Stimulated activated CD8-positive, alpha-beta memory T cell treated with anti-CD3 and anti-CD28 coated beads, Interleukin-12 subunit alpha, Interleukin-12 subunit beta, amount 100 ng/mL, for 24 hours (primary cell): ENCODE measurements at regions not wholly inside any gene's neighbourhood (a gene's known extent, or its start where the extent isn't known, plus 50 kb on each side); places are given as distances from the start of the nearest gene placed in this dataset.

Source experiments
- DNase-seq: peaks from one replicate; pipeline ENCODE4 v3.0.0-alpha.2; 2020; ENCODE audit errors: extremely low read depth

DNA sequence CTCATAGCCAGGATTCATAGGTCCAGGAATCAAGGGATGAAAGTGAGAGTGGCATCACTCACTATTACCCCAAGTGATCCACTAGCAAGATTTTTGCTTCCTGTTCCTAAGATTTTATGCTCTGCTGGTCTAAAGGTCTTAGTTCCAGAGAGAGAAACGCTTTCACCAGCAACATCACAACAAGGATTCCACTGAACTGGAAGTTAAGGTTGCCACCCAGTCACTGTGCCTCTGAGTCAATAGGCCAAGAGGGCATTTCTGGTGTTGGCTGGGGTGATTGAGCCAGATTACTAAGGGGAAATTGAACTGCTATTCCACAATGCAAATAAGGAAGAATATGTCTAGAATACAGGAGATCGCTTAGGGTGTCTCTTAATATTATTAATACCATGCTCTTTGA, 142.5 kb upstream of the ARID2 start:
- DNase-seq: no peak

DNA sequence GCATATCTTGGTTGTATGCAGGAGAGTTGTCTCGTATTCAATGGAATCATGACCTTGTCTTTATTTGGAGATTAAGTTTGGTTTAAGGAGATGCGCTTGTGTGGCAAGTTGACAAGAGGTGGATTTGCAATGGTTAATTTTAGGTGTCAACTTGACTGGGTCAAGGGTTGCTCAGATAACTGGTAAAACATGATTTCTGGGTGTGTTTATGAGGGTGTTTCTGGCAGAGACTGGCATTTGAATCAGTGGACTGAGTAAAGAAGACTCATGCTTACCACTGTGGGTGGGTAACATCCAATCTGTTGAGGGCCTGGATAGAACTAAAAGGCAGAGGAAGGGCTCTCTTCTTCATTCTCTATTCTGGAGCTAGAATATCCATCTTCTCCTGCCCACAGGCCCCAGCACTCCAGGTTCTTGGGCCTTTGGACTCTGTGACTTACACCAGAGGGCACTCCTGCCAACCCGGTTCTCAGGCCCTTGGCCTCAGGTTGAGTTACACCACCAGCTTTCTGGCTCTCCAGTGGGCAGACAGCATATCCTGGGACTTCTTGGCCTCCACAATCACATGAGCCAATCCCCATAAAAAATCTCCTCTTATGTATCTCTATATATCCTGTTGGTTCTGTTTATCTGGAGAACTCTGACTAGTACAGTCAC, 141.5 kb upstream of the ARID2 start:
- no peak for DNase-seq

DNA sequence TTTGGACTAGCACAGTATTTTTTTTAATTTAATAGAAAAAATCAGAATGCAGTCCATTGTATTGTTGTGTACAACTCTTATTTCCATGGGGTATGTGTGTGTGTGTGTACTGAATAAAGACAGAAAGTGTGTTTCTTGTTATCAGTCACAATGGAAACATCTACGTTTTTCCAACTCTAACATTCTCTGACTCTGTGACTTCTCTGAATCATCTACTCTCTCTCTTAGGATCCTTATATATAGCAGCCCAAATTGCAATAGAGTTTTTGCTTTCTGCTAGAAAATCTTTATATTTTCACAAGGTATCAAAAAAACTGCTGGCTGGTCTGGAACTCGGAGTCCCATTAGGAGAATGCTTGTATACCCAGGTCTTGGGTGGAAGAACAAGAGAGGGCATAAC, 138.9 kb upstream of the ARID2 start:
- no peak for DNase-seq

DNA sequence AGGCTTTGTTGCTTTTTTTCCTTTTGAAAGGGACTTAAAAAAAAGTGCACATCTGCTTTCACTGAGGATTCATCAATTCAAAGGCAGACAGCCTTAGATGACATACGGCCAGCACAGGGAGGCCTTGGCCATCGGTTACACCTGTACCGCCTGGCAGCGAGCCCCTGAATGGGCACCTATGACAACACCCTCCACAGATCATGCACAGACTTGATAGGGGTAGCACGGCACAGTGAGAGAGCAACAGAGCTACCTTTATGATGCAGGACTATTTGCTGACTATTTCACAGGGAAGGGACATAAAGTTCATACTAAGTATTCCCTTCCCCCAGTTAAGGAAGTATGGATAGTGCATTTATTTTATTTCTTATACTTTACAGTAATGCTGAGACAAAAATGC, 137.9 kb upstream of the ARID2 start:
- DNase-seq: no peak

DNA sequence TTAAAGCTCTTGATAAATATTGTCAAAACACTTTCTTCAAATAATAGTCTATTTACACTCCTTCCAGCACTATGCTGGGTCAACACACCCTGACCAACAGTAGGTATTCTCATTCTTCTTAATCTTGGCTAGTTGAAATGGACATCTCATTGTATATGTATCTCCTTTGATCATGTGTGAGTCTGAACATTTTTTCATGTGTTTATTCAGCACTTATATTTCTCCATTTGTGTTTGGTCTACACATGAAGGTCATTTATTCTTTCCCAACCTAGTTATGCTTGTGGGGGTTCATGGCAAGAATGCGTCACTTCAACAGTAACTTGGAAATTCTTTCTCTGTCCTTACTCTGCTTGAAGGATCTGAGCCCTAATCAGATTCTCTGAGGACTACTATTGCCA, 133.1 kb upstream of the ARID2 start:
- DNase-seq: no peak

DNA sequence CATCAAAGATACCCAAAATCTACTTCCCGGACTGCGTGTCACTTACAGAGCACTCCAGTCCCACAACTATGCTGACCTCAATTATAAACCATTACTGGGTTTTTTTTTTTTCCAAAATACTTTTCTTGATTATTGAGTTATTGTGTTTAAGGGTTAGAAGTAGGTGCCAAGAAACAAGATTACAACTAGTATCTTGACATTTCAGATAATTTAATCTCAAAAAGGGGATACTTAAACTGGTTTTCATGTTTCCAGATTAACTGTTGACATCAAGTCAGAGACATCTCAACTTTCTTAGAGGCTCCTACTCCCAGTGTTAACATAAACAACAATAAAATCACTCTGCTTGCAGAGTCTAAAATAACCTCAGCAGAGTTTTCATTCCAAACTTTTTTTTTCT, 131.2 kb upstream of the ARID2 start:
- no peak for DNase-seq

DNA sequence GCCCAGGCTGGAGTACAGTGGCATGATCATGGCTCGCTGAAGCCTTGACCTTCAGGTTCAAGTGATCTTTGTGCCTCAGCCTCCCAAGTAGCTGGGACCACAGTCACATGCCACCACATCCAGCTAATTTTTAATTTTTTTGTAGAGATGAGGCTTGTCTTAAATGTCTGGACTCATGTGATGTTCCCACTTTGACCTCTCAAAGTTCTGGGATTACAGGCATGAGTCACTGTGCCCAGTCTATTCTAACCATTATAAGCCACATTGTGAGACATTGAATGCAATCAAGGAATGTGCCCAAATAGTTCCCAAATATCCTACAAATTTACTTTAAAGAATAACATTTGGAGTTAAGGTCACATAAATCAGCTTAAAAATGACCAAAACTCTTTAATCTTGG, 130.7 kb upstream of the ARID2 start:
- DNase-seq: no peak

DNA sequence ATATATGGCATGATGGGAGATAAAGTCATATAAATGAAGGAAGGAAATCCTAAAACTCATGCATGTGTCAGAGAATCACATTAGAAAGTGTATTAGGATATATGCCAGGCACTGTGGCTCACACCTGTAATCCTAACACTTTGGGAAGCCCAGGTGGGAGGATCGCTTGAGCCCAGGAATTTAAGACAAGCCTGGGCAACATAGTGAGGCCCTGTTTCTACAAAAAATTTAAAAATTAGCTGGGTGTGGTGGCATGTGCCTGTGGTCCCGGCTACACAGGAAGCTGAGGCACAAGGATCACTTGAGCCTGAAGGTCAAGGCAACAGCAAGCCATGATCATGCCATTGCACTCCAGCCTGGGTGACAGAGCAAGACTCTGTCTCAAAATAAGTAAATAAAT, 130.3 kb upstream of the ARID2 start:
- DNase-seq: no peak

DNA sequence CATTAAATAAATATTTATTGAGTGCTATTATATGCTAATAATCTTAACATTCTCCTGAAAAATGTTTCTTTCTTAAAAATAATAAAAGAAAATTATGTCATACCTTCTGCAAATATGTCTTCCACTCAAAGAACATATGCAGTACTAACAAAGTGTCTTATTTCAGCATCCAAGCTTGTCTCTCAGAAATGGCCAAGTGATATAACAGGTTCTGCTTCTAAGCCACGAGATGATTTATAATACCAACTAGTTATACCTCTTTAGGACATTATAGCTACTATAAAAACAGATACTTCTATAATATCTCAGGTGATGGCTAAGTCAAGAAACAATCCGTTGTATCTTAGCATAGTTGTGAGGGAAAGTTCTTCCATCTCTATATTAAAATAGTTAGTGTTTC, 128.1 kb upstream of the ARID2 start:
- DNase-seq: no peak

DNA sequence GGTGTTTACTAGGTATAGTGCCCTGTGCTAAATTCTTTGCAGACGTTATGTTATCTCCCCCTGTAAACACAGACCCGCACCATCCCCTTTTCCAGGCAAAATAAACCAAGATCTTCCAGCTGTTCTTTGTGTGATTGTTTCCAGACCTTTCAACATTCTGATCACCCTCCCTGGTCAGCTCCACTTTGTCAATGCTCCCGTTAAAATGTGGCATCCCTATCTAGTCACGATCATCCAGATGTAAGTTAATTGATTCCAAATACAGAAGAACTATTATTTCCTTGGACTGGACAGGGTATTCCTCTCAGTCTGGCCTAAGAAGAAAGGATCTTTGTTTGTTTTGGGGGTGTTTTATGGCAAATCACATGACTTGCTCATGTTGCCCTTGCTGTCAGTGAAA, 127.6 kb upstream of the ARID2 start:
- DNase-seq: no peak

DNA sequence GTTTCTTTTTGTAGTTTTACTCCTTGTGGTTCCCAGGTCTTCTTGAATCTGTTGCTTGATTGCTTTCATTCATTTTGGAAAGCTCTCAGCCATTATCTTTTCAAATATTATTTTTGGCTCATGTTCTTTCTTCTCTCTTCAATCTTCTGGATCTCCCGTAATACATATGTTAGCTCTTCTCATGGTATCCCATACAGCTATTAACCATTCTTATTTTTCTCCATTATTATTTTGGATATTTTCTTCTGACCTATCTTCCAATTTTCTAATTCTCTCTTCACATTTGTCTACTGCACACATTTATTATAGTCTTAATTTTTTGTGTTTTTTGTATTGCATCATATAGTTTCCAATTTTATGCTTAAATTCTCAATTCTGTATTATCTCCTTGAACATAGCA, 123.9 kb upstream of the ARID2 start:
- DNase-seq: no peak

DNA sequence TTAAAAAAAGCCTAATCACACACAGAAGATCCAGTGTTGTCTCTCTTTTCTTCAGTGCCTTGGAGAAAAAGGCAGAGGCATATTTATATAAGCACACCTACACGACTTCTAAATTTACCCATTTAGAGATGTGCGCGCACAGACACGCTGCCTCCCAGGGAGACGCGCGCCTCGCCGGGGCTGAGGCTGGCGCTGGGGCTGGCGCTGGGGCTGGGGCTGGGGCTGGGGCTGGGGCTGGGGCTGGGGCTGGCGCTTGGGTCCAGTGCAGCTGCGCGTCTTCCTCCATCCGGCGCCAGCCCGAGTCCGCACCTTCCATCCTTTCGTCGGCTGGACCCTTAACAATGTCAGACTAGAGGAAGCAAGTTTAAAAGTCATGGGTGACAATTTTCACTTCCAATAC, 118.4 kb upstream of the ARID2 start:
- DNase-seq: no peak

DNA sequence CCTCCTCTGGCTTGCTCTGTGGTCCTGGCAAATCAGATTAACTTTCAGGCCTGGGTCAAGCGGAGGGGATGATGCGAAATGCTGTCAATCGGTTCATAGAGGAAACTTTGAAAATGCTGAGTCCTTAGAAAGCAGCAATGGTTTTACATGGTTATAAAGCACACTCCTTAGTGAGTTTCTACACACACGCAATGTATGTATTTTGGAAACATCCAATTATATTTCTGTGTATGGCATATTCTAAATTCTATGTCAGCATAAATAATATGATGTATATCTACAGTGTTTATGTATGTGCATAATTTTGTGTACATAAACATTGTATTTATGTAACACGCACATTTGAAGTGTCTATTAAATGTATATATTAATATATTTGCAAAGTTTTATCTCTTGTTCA, 118.0 kb upstream of the ARID2 start:
- no peak for DNase-seq

DNA sequence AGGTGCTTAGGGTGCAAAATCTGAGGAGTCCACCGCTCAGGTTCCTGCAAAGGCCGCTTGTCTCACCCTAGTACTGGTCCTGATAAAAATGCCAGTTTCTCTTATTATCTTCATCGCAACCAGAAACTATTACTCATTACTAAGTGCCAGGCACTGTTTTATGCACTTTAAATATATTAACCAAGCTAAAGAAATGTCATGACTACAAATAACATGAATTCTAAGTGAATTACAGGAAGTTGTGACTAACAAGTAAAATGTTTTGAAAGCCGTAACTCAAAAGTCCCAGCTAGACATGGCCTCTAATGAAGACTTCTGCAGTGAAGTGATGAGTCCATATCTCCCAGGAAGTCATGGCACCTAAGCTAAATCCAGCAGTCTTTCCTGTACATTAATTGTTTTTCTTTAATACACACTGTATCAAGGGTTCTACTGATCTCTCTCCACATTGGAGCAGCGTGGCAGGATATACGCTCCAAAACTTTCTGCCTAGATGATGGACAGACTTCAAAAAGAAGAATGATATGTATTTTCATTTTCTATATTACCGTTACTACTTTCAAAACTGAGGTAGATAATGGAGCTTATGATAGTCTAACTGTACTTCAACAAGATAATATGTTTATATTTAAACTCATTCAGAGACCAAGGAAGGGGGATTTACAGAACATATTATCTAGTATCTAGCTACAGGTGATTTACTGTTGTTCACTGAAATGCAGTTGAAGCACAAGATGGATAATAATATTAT, 117.3 kb upstream of the ARID2 start:
- DNase-seq: no peak

DNA sequence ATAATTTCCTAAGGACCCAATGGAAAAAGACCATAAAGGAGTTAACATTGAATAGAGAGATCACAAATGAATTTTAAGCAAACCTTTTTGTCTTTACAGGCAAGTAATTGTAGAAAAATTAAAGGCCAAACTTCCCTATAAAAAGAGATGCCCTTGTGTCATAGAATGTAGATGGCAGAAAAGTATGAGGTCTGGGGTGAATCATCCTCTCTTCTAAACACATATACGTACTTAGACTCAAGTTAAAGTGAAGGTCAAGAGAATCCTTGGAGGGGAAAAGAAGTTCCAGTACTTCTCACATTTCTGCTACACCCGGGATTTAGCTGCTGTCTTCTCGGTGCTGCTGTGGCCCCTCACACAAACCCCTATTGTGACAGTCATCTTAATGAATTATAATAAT, 116.2 kb upstream of the ARID2 start:
- no peak for DNase-seq

DNA sequence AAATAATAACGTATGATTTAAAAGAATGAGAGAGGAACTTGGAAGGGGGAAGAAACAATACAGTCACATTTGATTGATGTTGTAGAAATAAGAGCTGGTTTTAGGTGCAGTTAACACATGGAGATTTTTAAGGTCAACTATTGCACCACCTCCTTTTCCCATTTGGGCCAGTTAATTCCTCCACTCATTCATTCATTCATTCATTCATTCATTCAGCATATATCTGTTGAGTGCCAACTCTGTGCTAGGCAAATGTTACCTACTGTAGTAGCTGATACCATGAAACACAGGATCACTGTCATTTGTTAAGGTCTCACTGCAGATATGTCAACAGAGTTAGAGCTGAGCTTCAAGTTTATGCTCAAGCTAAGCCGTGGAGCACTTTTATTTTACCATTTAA, 115.7 kb upstream of the ARID2 start:
- no peak for DNase-seq

DNA sequence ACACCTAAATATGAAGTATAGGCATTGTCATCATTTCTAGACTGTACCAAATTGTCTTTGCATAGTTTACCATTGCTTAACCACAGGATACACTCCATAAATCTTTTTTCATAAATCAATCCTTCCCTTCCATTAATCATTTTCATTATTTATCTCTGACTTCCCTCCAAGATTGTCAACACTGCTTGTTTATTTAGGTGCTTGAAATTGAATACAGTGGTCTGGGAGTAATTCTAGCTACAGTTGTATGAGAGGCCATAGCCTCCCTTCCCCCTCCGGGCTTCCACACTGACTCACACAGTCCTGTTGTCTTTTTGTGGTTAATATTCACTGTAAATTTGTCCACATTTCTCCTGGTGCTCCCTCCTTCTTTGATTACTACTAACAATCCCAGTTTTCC, 114.2 kb upstream of the ARID2 start:
- DNase-seq: no peak

DNA sequence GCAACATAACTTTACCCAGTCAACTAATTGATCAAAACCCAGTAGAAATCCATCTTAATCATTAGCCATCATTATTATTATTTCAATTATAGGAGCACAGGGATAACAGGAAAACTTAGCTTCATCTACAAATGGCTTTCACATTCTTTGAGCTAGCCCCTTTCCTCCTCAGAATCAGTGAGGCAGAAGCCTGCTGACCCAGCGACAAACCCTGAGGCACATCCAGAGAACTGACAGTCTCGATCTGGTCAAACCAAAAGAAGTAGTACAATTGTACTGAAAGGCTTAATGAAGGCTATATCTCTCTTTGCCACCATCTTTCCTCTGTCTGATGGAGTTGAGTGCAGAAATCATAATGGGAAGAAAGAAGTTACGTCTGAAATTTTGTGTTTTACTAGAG, 109.8 kb upstream of the ARID2 start:
- no peak for DNase-seq

DNA sequence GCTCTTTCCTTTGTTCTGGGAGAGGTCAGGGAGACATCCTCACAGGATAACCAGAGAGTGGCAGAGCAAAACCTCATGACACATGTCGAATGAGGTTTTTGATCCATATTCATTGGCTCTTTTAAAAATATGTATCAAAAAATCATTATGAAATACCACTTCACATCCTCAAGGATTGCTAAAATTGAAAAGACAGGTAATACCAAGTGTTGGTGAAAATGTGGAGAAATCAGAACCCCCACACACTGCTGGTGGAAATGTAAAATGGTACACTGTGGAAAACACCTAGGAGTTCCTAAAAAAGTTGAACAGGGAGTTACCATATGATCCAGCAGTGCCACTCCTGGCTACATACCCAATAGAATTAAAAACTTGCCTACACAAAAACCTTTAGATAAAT, 107.8 kb upstream of the ARID2 start:
- no peak for DNase-seq

DNA sequence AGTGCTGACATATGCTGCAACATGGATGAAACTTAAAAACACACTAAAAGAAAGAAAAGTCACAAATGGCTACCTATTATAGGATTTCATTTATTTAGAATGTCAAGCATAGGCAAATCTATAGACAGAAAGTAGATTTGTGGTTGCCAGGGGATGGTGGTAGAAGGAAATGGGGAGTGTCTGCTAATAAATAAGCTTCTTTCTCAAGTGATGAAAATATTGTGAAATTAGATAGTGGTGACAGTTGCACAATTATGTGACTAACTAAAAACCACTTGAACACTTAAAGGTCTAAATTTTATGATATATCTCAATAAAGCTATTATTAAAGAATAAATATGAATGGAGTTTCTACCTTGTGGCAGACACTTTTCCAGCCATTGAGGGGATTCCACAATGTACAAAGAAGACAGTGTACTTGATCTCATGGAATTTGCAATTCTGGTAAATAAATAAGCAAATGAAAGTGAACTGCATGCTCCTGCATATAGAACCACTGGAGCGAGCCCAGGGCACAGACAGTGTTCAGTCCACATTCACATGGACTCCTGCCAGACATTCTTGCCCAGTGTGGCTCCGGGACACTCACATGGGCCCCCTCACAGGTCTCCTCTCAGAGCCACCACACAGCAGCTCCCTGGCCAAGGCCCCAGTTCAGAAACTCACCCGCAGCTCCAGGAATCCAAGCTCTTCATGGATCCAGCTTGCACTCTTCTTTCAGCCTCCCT, 107.1 kb upstream of the ARID2 start:
- no peak for DNase-seq

DNA sequence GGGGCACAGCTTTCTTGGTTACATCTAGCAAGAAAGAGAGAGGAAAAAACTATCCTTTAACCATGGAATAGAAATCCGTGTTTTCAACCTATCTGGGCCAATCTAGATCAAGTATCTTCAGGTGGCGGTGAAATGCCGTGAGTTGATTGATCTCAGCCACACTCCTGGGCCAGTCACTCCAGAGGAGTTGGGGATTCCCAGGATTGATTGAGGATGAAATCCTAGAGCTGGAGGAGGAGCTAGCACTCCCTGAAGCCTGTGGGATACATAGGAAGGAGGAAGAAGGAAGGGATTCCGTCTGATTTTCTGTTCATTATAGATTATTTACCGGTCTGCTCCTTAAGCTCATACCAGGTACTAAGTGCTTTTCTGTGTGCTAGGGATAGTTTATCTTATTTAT, 106.3 kb upstream of the ARID2 start:
- no peak for DNase-seq

DNA sequence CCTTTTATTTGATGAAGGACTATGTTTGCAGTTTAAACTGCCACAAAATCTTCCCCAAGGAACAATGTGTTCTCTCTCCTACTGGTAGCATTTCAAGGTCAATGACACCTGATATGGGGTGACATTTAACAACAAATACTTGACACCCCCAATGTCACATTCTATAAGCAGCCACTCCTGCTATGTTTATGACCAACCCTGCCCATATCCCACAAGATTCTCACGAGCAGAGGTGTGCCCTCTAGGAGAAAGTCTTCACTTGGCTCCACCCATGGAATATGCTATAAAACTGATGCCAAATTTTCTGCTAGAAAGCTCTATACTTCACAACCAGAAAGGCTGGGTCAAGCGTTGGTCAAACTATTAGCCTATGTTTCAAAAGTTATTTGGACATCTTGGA, 105.6 kb upstream of the ARID2 start:
- no peak for DNase-seq

DNA sequence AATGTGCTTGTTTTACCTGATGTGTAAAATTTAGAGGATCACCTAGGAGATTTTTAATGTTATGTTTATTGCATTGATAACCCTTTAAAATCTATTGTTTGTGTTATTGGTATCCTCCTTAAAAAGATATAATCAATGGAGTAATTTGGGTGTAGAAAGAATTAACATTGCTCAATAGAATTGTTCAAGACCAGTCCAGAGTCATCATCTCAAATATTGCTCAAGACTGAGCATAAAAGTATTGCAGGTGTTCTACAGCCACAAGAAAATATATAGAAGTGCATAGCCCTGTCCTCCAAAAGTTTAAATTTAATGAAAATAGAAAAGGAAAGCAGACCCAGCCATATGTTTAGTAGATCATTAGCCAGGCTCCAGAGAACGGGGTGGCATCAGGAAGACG, 102.5 kb upstream of the ARID2 start:
- no peak for DNase-seq
